HepG2 (cell line): ENCODE measurements at regions not wholly inside any gene's neighbourhood (a gene's known extent, or its start where the extent isn't known, plus 50 kb on each side); places are given as distances from the start of the nearest gene placed in this dataset.

Experiments used
- ATAC-seq: fragments of 200-7000 bp; cut with Tn5 transposase; 3 replicates; pipeline ENCODE4 v1.9.1; 2020; ENCODE audit warnings: mild to moderate bottlenecking, moderate library complexity
- BruUV-seq: library from RNA; stranded (reverse); fragments of 400-500 nt; replicated peaks from 2 replicates; lab custom pipeline; 2021; lab: Mats Ljungman, UMichigan
- CTCF ChIA-PET: fragments of 300-600 bp; formaldehyde crosslinking; extraction: SDS; loops from one replicate; lab custom pipeline; 2021; ENCODE audit warnings: low total read pairs, inconsistent platforms, low intra/inter-chr PET ratio; lab: Yijun Ruan, JAX
- POLR2A ChIA-PET: fragments of 350-600 bp; sonication (Branson Sonifier 250); formaldehyde crosslinking; loops from one replicate; lab custom pipeline; 2020; ENCODE audit warnings: antibody characterized with exemption, inconsistent platforms; lab: Yijun Ruan, JAX
- DNase-seq: peaks from one replicate; pipeline ENCODE4 v3.0.0-alpha.2; 2015; ENCODE audit warnings: low spot score
- FAIRE-seq: peaks from 3 replicates; lab custom pipeline; 2011; peaks lifted over from hg19 to GRCh38; lab: Jason Lieb, UNC
- H2AFZ ChIP-seq: one replicate; pipeline ENCODE4 v1.6.1; 2011; ENCODE audit warnings: low read length, inconsistent platforms
- H3K27ac ChIP-seq: fragments of 300-600 bp; 3 replicates; pipeline ENCODE4 v1.8.0; 2011; ENCODE audit warnings: mixed run types, mild to moderate bottlenecking, mixed read lengths, low read length, inconsistent platforms; ENCODE audit not compliant: insufficient read depth; ENCODE audit errors: extremely low read length
- H3K27me3 ChIP-seq, 2 experiments: fragments of 200-600 bp in 1 of 2; 2 replicates in 1 of 2; 3 replicates in 1 of 2; pipeline versions ENCODE4 v1.6.0 to v1.8.0; 2011; ENCODE audit warnings: low read length in 2 of 2, mild to moderate bottlenecking in 2 of 2, moderate library complexity in 2 of 2, inconsistent platforms in 1 of 2; ENCODE audit not compliant: insufficient read depth in 2 of 2, control insufficient read depth in 1 of 2
- H3K36me3 ChIP-seq, 2 experiments: fragments of 200-600 bp in 1 of 2; replicated peaks in 1 of 2; 2 replicates in 1 of 2; 3 replicates in 1 of 2; pipeline versions ENCODE4 v1.5.1 to v1.8.0; 2011; ENCODE audit warnings: low read length in 2 of 2, inconsistent platforms in 1 of 2; ENCODE audit not compliant: insufficient read depth in 2 of 2, control insufficient read depth in 1 of 2
- H3K4me1 ChIP-seq: 2 replicates; pipeline ENCODE4 v1.5.1; 2012; ENCODE audit warnings: low read length, inconsistent platforms; ENCODE audit not compliant: insufficient read depth
- H3K4me2 ChIP-seq: 2 replicates; pipeline ENCODE4 v1.6.0; 2011; ENCODE audit warnings: low read depth, low read length, inconsistent platforms
- H3K4me3 ChIP-seq, 3 experiments: fragments of 200-600 bp in 1 of 3; sonication (generic), shearing (Covaris generic) in 1 of 3; replicated peaks in 1 of 3; 2 replicates each; pipeline ENCODE4 v1.5.1; 2011 to 2016; ENCODE audit warnings: low read length in 3 of 3, inconsistent platforms in 2 of 3, low read depth in 2 of 3, mild to moderate bottlenecking in 2 of 3, control low read depth in 1 of 3, mixed read lengths in 1 of 3; ENCODE audit not compliant: insufficient read depth in 1 of 3
- H3K79me2 ChIP-seq: one replicate; pipeline ENCODE4 v1.6.1; 2011; ENCODE audit warnings: low read length, inconsistent platforms; ENCODE audit not compliant: insufficient read depth
- H3K9ac ChIP-seq: 2 replicates; pipeline ENCODE4 v1.6.0; 2011; ENCODE audit warnings: mild to moderate bottlenecking, low read depth, low read length, inconsistent platforms; ENCODE audit not compliant: insufficient read depth
- H3K9me3 ChIP-seq: 2 replicates; pipeline ENCODE4 v1.5.1; 2012; ENCODE audit warnings: mild to moderate bottlenecking, low read length
- H4K20me1 ChIP-seq: 2 replicates; pipeline ENCODE4 v1.6.0; 2011; ENCODE audit warnings: inconsistent platforms, mild to moderate bottlenecking, low read length, moderate library complexity; ENCODE audit not compliant: insufficient read depth
- HNF4G ChIP-seq, 2 experiments: sonication (generic) in 1 of 2; formaldehyde crosslinking in 1 of 2; IDR thresholded peaks; 2 replicates each; pipeline versions ENCODE4 v1.4.0 to v1.6.1; 2011 to 2020; ENCODE audit warnings: borderline replicate concordance in 2 of 2, low read depth in 2 of 2, mild to moderate bottlenecking in 2 of 2, low read length in 1 of 2, missing genetic modification reagents in 1 of 2, moderate library complexity in 1 of 2
- JDP2 ChIP-seq: sonication (generic); formaldehyde crosslinking; IDR thresholded peaks from 2 replicates; pipeline ENCODE4 v1.8.1; 2022; ENCODE audit warnings: missing genetic modification reagents, borderline replicate concordance
- KLF13 ChIP-seq: sonication (generic); formaldehyde crosslinking; IDR thresholded peaks from 2 replicates; pipeline ENCODE4 v1.4.0; 2020; ENCODE audit warnings: mild to moderate bottlenecking, missing genetic modification reagents
- MIER2 ChIP-seq: IDR thresholded peaks from 2 replicates; pipeline ENCODE4 v1.6.1; 2016; ENCODE audit warnings: missing biosample characterization, missing genetic modification reagents
- NR2F1 ChIP-seq, 2 experiments: fragments of 450-650 bp in 1 of 2; formaldehyde crosslinking in 1 of 2; IDR thresholded peaks; 2 replicates each; pipeline versions ENCODE4 v1.5.0 to v1.6.1; 2016 to 2020; ENCODE audit warnings: mild to moderate bottlenecking in 1 of 2, missing compliant biosample characterization in 1 of 2, missing genetic modification reagents in 1 of 2, moderate library complexity in 1 of 2
- ZNF121 ChIP-seq: sonication (generic); formaldehyde crosslinking; IDR thresholded peaks from 2 replicates; pipeline ENCODE4 v1.5.0; 2020; ENCODE audit warnings: mild to moderate bottlenecking, missing genetic modification reagents
- WGBS: methylation state at CpG from one replicate; pipeline ENCODE4 v1.1.6; 2017; ENCODE audit warnings: low lambda C conversion rate; 5-methylcytosine and 5-hydroxymethylcytosine counted together
- in situ Hi-C: cut with HindIII; loops from 2 replicates; pipeline ENCODE4 v1.10.0; 2017; ENCODE audit warnings: low pct_unique_long_range_greater_than_20kb; ENCODE audit not compliant: extremely low pct_ligation_motif_present
- intact Hi-C: fragments of 100-400 bp; cut with micrococcal nuclease; formaldehyde crosslinking; loops from one replicate; pipeline ENCODE4 v1.10.0; 2022; ENCODE audit not compliant: unreplicated experiment
- TF ChIP-seq, protein P1 (sequence below): sonication (generic); formaldehyde crosslinking; IDR thresholded peaks from 2 replicates; pipeline ENCODE4 v1.4.0; 2020; ENCODE audit warnings: mild to moderate bottlenecking, missing genetic modification reagents

DNA sequence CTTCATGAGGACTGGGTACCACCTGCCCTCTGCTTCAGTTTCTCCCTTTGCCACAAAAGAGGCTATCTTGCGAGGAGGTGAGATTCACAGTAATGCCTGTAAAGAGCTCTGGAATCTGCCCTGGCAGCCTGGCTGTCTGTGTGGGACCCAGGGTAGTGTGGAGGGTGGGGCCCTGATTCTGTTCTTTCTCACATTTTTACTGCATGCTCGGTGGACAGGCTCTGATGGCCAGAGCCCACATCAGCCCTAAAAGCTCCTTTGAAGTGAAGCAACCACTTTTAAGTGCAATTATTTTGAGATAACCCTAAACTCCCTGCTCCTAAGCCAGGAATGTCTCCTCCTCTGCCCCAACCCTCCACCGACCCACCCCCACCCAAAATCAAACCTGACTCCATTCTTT, 92.1 kb upstream of the PODXL start:
- no peaks in the 10 kb centered on the region for H3K9me3 ChIP-seq
- no peaks in the 10 kb centered on the region for H3K36me3 ChIP-seq
- no peak overlapping the region for H3K4me2 ChIP-seq
- ChIA-PET POLR2A (no interaction called here), CTCF (no interaction called here)
- H3K79me2 ChIP-seq: no peaks in the 10 kb centered on the region
- no peak overlapping the region for H3K9ac ChIP-seq
- no TSS peak for BruUV-seq
- DNase-seq (no peak), ATAC-seq (no peak), FAIRE-seq (no peak)
- H3K27me3 ChIP-seq: no peaks in the 10 kb centered on the region; a peak in 1 of 5 replicates
- no peak overlapping the region for H3K4me3 ChIP-seq
- no peak overlapping the region for H3K27ac ChIP-seq
- intact Hi-C loops: no loop called here
- TF ChIP-seq NR2F1 (CRISPR knock-in tag; IDR thresholded peaks at IDR 0.05): no peak
- H3K4me1 ChIP-seq: no peaks in the 10 kb centered on the region
- WGBS: 25% methylated on average over 2 of the region's 3 CpGs
- H4K20me1 ChIP-seq: no peaks in the 10 kb centered on the region
- in situ Hi-C loops: no loop called here
- H2AFZ ChIP-seq: no peak overlapping the region

DNA sequence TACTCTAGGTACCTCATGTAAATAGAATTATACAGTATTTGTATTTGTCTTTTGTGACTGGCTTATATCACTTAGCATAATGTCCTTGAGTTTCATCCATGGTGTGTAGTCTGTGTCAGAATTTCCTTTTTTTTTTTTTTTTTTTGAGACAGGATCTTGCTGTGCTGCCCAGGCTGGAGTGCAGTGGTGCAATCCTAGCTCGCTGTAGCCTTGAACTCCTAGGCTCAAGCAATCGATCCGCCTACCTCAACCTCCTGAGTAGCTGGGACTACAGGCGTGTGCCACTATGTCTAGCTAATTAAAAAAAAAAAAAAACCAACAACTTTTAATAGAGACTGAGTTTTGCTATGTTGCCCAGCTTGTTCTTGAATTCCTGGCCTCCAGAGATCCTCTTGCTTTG, 89.8 kb upstream of the PODXL start:
- CTCF ChIA-PET: no interaction called here
- H3K79me2 ChIP-seq: no peaks in the 10 kb centered on the region
- peaks cover 1 to 6% of the 10 kb centered on the region in 2 experiments; a peak in 2 of 5 replicates for H3K27me3 ChIP-seq
- no peak overlapping the region for H3K4me2 ChIP-seq
- POLR2A ChIA-PET: no interaction called here
- H3K36me3 ChIP-seq: no peaks in the 10 kb centered on the region
- no peaks in the 10 kb centered on the region for H3K9me3 ChIP-seq
- BruUV-seq: no TSS peak
- no peak overlapping the region for H2AFZ ChIP-seq
- no peak overlapping the region for H3K9ac ChIP-seq
- intact Hi-C loops (no loop called here), in situ Hi-C loops (no loop called here)
- no peak overlapping the region for H3K4me3 ChIP-seq
- no peak for ATAC-seq
- H3K27ac ChIP-seq: no peak overlapping the region
- H3K4me1 ChIP-seq: no peaks in the 10 kb centered on the region
- FAIRE-seq: no peak
- no peak for DNase-seq
- TF ChIP-seq ZNF121 (CRISPR knock-in tag): peak; percentile 66
- TF ChIP-seq, protein P1, sequence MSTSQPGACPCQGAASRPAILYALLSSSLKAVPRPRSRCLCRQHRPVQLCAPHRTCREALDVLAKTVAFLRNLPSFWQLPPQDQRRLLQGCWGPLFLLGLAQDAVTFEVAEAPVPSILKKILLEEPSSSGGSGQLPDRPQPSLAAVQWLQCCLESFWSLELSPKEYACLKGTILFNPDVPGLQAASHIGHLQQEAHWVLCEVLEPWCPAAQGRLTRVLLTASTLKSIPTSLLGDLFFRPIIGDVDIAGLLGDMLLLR (CRISPR knock-in tag): no peak
- TF ChIP-seq MIER2 (CRISPR knock-in tag): no peak
- TF ChIP-seq JDP2 (CRISPR knock-in tag): no peak
- no peak for TF ChIP-seq KLF13
- TF ChIP-seq HNF4G (IDR thresholded peaks at IDR 0.05; ENCODE audit: borderline replicate concordance, low read depth, low read length): no peak
- no peak for TF ChIP-seq HNF4G (CRISPR knock-in tag; IDR thresholded peaks at IDR 0.05; ENCODE audit: borderline replicate concordance, low read depth)
- whole genome bisulfite sequencing: 34% methylated on average over 4 of the region's 4 CpGs
- no peaks in the 10 kb centered on the region for H4K20me1 ChIP-seq
